Prostate gland (tissue), 2 donors: ENCODE measurements at regions not wholly inside any gene's neighbourhood (a gene's known extent, or its start where the extent isn't known, plus 50 kb on each side); places are given as distances from the start of the nearest gene placed in this dataset.

Source experiments
- DNase-seq: peaks from one replicate; pipeline ENCODE4 v3.0.0-alpha.2; 2019; ENCODE audit warnings: low spot score
- H3K27ac ChIP-seq, 2 donors: fragments of 200-600 bp; sonication (generic); 2 replicates each; pipeline ENCODE4 v1.5.1; 2017 to 2019
- H3K27me3 ChIP-seq: fragments of 200-600 bp; sonication (generic); replicated peaks from 2 replicates; pipeline ENCODE4 v1.5.1; 2019; ENCODE audit not compliant: insufficient read depth
- H3K36me3 ChIP-seq, 2 donors: fragments of 200-600 bp; sonication (generic); 1 replicate in 1 of 2; 2 replicates in 1 of 2; pipeline versions ENCODE4 v1.5.1 to v1.8.1; 2017 to 2019
- H3K4me1 ChIP-seq: fragments of 200-600 bp; sonication (generic); replicated peaks from 2 replicates; pipeline ENCODE4 v1.5.1; 2019
- H3K4me3 ChIP-seq, 2 donors: fragments of 200-600 bp; sonication (generic); 2 replicates each; pipeline ENCODE4 v1.5.1; 2017 to 2019
- H3K9me3 ChIP-seq: fragments of 200-600 bp; sonication (generic); 2 replicates; pipeline ENCODE4 v1.5.1; 2017
- POLR2A ChIP-seq: fragments of 450-650 bp; IDR thresholded peaks from one replicate; pipeline ENCODE4 v1.6.1; 2016; ENCODE audit warnings: antibody characterized with exemption, mild to moderate bottlenecking
- POLR2AphosphoS5 ChIP-seq: sonication (generic); formaldehyde crosslinking; IDR thresholded peaks from one replicate; pipeline ENCODE4 v1.6.1; 2017; ENCODE audit warnings: antibody characterized with exemption
- WGBS: methylation state at CpG from one replicate; pipeline ENCODE4 v1.1.5; 2018; 5-methylcytosine and 5-hydroxymethylcytosine counted together
- intact Hi-C: fragments of 100-400 bp; cut with DNase I; formaldehyde crosslinking; loops from one replicate; pipeline ENCODE4 v1.14.2; 2022
- TF ChIP-seq, protein P1 (sequence below), 4 experiments: fragments of 200-600 bp in 2 of 4; fragments of 450-650 bp in 2 of 4; sonication (generic) in 2 of 4; IDR thresholded peaks; 1 replicate in 3 of 4; 2 replicates in 1 of 4; pipeline ENCODE4 v1.5.1; 2016 to 2019; ENCODE audit warnings: antibody characterized with exemption in 4 of 4, mild to moderate bottlenecking in 2 of 4, moderate library complexity in 2 of 4

DNA sequence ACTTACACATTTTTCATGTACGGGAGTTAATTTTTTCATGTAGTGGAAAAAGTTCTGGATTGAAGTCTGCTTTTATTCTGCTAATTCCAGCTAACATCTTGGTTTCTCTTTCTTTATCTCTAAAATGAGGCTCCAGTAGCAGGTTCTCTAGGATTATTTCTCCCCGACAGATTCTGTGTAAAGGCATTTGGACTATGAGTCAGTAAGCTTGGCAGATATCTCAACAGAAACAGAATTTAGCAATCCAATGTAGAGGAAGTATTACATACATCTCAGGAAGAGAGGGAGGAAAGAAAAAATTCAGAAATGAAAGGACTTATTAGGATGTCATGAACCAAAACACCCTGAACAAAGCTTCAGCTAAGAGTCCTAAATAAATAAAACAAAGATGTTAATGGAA, 1682.3 kb upstream of the TENM3 start:
- Histone ChIP-seq H3K9me3 (no peaks in the 10 kb centered on the region), H3K27ac (no peak overlapping the region), H3K4me1 (no peaks in the 10 kb centered on the region), H3K4me3 (no peak overlapping the region), H3K36me3 (no peaks in the 10 kb centered on the region), H3K27me3 (no peaks in the 10 kb centered on the region)
- intact Hi-C loops, result no loop called here
- no peak for DNase-seq
- TF ChIP-seq POLR2A (no peak), POLR2AphosphoS5 (no peak)
- TF ChIP-seq, protein P1, sequence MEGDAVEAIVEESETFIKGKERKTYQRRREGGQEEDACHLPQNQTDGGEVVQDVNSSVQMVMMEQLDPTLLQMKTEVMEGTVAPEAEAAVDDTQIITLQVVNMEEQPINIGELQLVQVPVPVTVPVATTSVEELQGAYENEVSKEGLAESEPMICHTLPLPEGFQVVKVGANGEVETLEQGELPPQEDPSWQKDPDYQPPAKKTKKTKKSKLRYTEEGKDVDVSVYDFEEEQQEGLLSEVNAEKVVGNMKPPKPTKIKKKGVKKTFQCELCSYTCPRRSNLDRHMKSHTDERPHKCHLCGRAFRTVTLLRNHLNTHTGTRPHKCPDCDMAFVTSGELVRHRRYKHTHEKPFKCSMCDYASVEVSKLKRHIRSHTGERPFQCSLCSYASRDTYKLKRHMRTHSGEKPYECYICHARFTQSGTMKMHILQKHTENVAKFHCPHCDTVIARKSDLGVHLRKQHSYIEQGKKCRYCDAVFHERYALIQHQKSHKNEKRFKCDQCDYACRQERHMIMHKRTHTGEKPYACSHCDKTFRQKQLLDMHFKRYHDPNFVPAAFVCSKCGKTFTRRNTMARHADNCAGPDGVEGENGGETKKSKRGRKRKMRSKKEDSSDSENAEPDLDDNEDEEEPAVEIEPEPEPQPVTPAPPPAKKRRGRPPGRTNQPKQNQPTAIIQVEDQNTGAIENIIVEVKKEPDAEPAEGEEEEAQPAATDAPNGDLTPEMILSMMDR (IDR thresholded peaks at IDR 0.05), result no peak
- 53% methylated on average over 2 of the region's 2 CpGs for WGBS

DNA sequence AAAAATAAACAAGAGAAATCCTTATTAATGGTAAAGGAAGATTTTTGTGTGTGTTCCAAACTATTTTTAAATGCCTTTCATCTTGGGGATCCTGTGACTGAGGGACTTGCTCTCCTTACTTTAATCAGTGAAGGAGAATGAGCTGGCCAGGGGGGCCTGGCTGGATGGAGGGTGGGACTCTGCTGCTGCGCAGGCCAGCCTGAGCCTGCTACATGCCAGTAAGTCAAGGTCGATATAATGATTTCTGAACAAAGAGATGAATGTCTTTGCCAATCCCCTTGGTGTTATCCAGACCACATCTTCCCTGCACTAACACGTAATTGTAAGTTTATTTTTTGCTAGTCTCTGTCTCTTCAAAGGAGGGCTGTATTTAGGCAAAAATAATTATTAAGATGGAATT, 1679.2 kb upstream of the TENM3 start:
- no peak overlapping the region for H3K27ac ChIP-seq
- 6% methylated on average over 3 of the region's 3 CpGs for WGBS
- no peak overlapping the region for H3K4me3 ChIP-seq
- no peak for DNase-seq
- no peaks in the 10 kb centered on the region for H3K4me1 ChIP-seq
- H3K9me3 ChIP-seq, result no peaks in the 10 kb centered on the region
- intact Hi-C loops, result no loop called here
- no peaks in the 10 kb centered on the region for H3K36me3 ChIP-seq
- no peaks in the 10 kb centered on the region for H3K27me3 ChIP-seq
- TF ChIP-seq POLR2AphosphoS5 (no peak), POLR2A (no peak)
- TF ChIP-seq, protein P1 (IDR thresholded peaks at IDR 0.05), result no peak

DNA sequence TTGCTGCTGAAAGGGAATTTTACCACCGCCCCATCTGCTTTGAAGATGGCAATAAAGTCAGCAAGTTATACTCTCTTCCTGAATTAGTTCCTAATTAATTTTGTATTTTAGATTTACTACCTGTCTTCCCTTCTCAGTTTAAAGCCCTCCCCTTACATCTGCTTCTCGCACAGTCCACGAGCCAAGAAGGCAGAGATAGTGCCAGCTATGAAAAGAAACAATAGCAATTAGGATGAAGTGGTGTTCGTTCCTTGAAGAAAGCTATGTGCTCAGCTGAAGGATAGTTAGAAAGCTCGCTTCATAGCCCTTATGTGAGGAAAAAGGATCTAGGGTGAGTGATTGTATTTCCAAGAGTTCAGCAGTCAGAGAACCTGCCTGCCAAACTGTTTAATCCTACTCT, 1678.8 kb upstream of the TENM3 start:
- Histone ChIP-seq H3K4me1 (no peaks in the 10 kb centered on the region), H3K27ac (no peak overlapping the region), H3K36me3 (no peaks in the 10 kb centered on the region), H3K4me3 (no peak overlapping the region), H3K27me3 (no peaks in the 10 kb centered on the region), H3K9me3 (no peaks in the 10 kb centered on the region)
- intact Hi-C loops, result no loop called here
- 12% methylated on average over 5 of the region's 5 CpGs for WGBS
- no peak for TF ChIP-seq POLR2A
- TF ChIP-seq, protein P1 (IDR thresholded peaks at IDR 0.05), result no peak
- TF ChIP-seq POLR2AphosphoS5, result no peak
- no peak for DNase-seq

DNA sequence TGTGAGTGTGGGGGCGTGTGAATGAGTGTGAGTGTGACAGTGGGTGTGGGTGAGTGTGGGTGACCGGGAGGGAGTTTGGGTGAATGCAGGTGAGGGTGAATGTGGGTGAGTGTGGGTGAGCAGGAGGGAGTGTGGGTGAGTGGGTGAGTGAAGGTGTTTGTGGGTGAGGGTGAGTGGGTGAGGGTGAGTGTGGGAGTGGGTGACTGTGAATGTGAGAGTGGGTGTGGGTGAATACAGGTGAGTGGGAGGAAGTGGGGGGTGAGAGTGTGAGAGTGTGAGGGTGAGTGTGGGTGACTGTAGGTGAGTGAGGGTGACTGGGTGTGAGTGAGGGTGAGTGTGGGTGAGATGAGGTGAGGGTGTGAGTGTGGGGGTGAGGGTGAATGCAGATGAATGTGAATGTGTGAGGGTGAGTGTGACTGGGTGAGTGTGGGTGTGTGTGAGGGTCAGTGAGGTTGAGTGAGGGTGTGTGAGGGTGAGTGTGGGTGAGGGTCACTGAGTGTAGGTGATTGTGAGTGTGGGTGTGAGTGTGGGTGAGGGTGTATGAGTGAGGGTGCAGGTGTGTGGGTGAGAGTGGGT, 1677.3 kb upstream of the TENM3 start:
- Histone ChIP-seq H3K9me3 (no peaks in the 10 kb centered on the region), H3K27me3 (no peaks in the 10 kb centered on the region), H3K4me1 (no peaks in the 10 kb centered on the region), H3K36me3 (no peaks in the 10 kb centered on the region), H3K27ac (no peak overlapping the region), H3K4me3 (no peak overlapping the region)
- intact Hi-C loops, result no loop called here
- WGBS, result 75% methylated on average over 2 of the region's 2 CpGs
- TF ChIP-seq, protein P1 (IDR thresholded peaks at IDR 0.05), result no peak
- no peak for TF ChIP-seq POLR2A
- no peak for TF ChIP-seq POLR2AphosphoS5
- DNase-seq, result no peak

DNA sequence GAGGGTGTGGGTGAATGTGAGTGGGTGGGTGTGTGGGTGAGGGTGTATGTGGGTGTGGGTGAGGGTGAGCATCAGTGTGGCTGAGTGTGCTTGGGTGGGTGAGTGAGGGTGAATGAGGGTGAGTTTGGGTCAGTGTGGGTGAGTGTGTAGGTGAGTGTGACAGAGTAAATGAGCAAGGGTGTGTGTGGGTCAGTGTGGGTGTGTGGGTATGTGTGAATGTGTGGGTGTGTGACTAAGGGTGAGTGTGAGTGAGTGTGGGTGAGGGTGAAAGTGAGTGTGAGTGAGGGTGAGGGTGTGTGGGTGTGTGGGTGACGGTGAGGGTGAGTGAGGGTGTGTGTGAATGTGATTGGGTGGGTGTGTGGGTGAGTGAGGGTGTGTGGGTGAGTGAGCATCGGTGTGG, 1676.7 kb upstream of the TENM3 start:
- Histone ChIP-seq H3K27me3 (no peaks in the 10 kb centered on the region), H3K4me1 (no peaks in the 10 kb centered on the region), H3K36me3 (no peaks in the 10 kb centered on the region), H3K27ac (no peak overlapping the region), H3K4me3 (no peak overlapping the region), H3K9me3 (no peaks in the 10 kb centered on the region)
- DNase-seq, result no peak
- intact Hi-C loops, result no loop called here
- TF ChIP-seq, protein P1 (IDR thresholded peaks at IDR 0.05), result no peak
- TF ChIP-seq POLR2AphosphoS5 (no peak), POLR2A (no peak)
- 68% methylated on average over 2 of the region's 2 CpGs for WGBS
